B cell (primary cell): ENCODE measurements at regions not wholly inside any gene's neighbourhood (a gene's known extent, or its start where the extent isn't known, plus 50 kb on each side); places are given as distances from the start of the nearest gene placed in this dataset.
A peak's percentile ranks its signal among the peaks of the same experiment; 100 is the strongest.

Experiments used
- ATAC-seq: fragments of 200-7000 bp; cut with Tn5 transposase; one replicate; pipeline ENCODE4 v1.10.0; 2021; ENCODE audit warnings: low read depth, mild to moderate bottlenecking, moderate number of reproducible peaks, moderate library complexity
- CTCF ChIA-PET: fragments of 350-600 bp; sonication (Branson Sonifier 250); formaldehyde crosslinking; loops from one replicate; lab custom pipeline; 2021; ENCODE audit warnings: antibody characterized with exemption, inconsistent platforms; lab: Charles Lee
- POLR2A ChIA-PET: fragments of 350-600 bp; sonication (Branson Sonifier 250); formaldehyde crosslinking; loops from one replicate; lab custom pipeline; 2021; ENCODE audit warnings: antibody characterized with exemption; lab: Charles Lee
- DNase-seq: peaks from one replicate; pipeline ENCODE4 v3.0.0; 2013
- H2AFZ ChIP-seq: 2 replicates; pipeline ENCODE4 v1.6.1; 2012; ENCODE audit warnings: mild to moderate bottlenecking, low read depth, low read length; ENCODE audit not compliant: insufficient read depth, poor library complexity, severe bottlenecking
- H3K27ac ChIP-seq, 2 donors: 1 replicate in 1 of 2; 2 replicates in 1 of 2; pipeline ENCODE4 v1.5.1; 2012 to 2013; ENCODE audit warnings: low read length in 2 of 2, mild to moderate bottlenecking in 2 of 2, moderate library complexity in 1 of 2
- H3K27me3 ChIP-seq, 4 experiments: fragments of 200-600 bp in 1 of 4; sonication (generic) in 1 of 4; replicated peaks in 1 of 4; 1 replicate in 2 of 4; 2 replicates in 2 of 4; pipeline versions ENCODE4 v1.6.1 to v1.7.0; 2013 to 2016; ENCODE audit warnings: low read length in 3 of 4, mild to moderate bottlenecking in 2 of 4, mixed read lengths in 1 of 4, moderate library complexity in 1 of 4; ENCODE audit not compliant: insufficient read depth in 4 of 4, control insufficient read depth in 3 of 4; ENCODE audit errors: control extremely low read depth in 1 of 4
- H3K36me3 ChIP-seq, 2 experiments: replicated peaks in 1 of 2; 1 replicate in 1 of 2; 2 replicates in 1 of 2; pipeline versions ENCODE4 v1.6.1 to v1.7.1; 2013; ENCODE audit warnings: low read length in 1 of 2; ENCODE audit not compliant: insufficient read depth in 2 of 2, control insufficient read depth in 1 of 2; ENCODE audit errors: control extremely low read depth in 1 of 2, extremely low read depth in 1 of 2
- H3K4me1 ChIP-seq, 2 donors: fragments of 200-600 bp in 1 of 2; sonication (generic) in 1 of 2; 1 replicate in 1 of 2; 2 replicates in 1 of 2; pipeline versions ENCODE4 v1.5.1 to v1.6.1; 2013 to 2017; ENCODE audit warnings: low read length in 2 of 2; ENCODE audit not compliant: control insufficient read depth in 2 of 2, insufficient read depth in 2 of 2
- H3K4me2 ChIP-seq: replicated peaks from 2 replicates; pipeline ENCODE3; 2012; ENCODE audit warnings: mild to moderate bottlenecking, low read depth, low read length; ENCODE audit not compliant: poor library complexity, severe bottlenecking
- H3K4me3 ChIP-seq, 5 experiments: fragments of 200-600 bp in 1 of 5; sonication (generic) in 1 of 5; 1 replicate in 3 of 5; 2 replicates in 2 of 5; pipeline versions ENCODE4 v1.5.1 to v1.7.0; 2011 to 2016; ENCODE audit warnings: low read length in 4 of 5, mild to moderate bottlenecking in 4 of 5, low read depth in 2 of 5, control low read depth in 1 of 5, moderate library complexity in 1 of 5; ENCODE audit not compliant: insufficient read depth in 1 of 5; ENCODE audit errors: control extremely low read depth in 1 of 5, extremely low read depth in 1 of 5
- H3K79me2 ChIP-seq: fragments of 200-600 bp; sonication (generic); one replicate; pipeline ENCODE4 v1.6.0; 2016; ENCODE audit warnings: low read length; ENCODE audit not compliant: control insufficient read depth, insufficient read depth
- H3K9ac ChIP-seq: fragments of 200-600 bp; sonication (generic); 2 replicates; pipeline ENCODE4 v1.6.1; 2017; ENCODE audit warnings: mild to moderate bottlenecking, low read length, moderate library complexity
- H3K9me3 ChIP-seq, 3 donors: one replicate each; pipeline versions ENCODE4 v1.6.1 to v1.7.1; 2013; ENCODE audit warnings: low read length in 2 of 3; ENCODE audit not compliant: control insufficient read depth in 2 of 3, insufficient read depth in 1 of 3; ENCODE audit errors: control extremely low read depth in 1 of 3
- H4K20me1 ChIP-seq: 2 replicates; pipeline ENCODE4 v1.6.0; 2012; ENCODE audit warnings: mild to moderate bottlenecking, low read length; ENCODE audit not compliant: insufficient read depth, control insufficient read depth, poor library complexity, severe bottlenecking
- H3K27ac Mint-ChIP-seq: one replicate; pipeline ENCODE4 v1.8.0; 2021; ENCODE audit warnings: mixed read lengths
- H3K27me3 Mint-ChIP-seq: one replicate; pipeline ENCODE4 v1.8.0; 2021; ENCODE audit warnings: mixed read lengths
- H3K4me1 Mint-ChIP-seq: one replicate; pipeline ENCODE4 v1.8.0; 2021; ENCODE audit warnings: mixed read lengths
- H3K4me3 Mint-ChIP-seq: one replicate; pipeline ENCODE4 v1.8.0; 2021; ENCODE audit warnings: mixed read lengths
- H3K9me3 Mint-ChIP-seq: one replicate; pipeline ENCODE4 v1.8.0; 2022; ENCODE audit warnings: mixed read lengths; ENCODE audit not compliant: insufficient read depth
- EZH2 ChIP-seq: IDR thresholded peaks from 2 replicates; pipeline ENCODE4 v1.6.1; 2012; ENCODE audit warnings: borderline replicate concordance, low read depth, mild to moderate bottlenecking, moderate library complexity, low read length; ENCODE audit not compliant: insufficient read depth, poor library complexity, severe bottlenecking
- WGBS: methylation state at CpG from one replicate; pipeline ENCODE4 v1.1.5; 2013; ENCODE audit warnings: missing lambda C conversion rate; ENCODE audit not compliant: insufficient coverage; 5-methylcytosine and 5-hydroxymethylcytosine counted together
- intact Hi-C: fragments of 100-400 bp; cut with micrococcal nuclease; formaldehyde crosslinking; loops from one replicate; pipeline ENCODE4 v1.10.0; 2022
- TF ChIP-seq, protein P1 (sequence below): fragments of 200-600 bp; IDR thresholded peaks from one replicate; pipeline ENCODE4 v1.8.0; 2022; ENCODE audit warnings: antibody characterized with exemption, mild to moderate bottlenecking

DNA sequence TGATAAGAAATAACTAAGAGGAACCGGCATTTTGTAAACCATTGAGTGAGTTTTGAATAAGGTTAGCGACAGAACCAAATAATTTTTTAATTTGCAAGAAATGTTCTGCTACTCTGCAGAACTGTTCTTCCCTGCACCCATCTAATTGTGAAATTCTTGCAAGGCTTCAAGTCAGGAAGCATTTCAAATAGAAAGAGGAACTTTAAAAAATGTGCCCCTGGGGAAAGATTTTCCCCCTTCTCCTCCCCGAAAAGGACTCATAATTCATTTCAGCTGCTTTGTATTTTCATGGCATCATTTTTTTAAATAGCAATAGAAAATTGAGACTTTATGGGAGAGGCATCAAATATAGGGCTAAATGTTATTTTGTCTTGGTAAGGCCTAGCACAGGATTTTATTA lies 180.9 kb upstream of the ANKRD55 start:
- no peak for ATAC-seq
- Histone ChIP-seq H3K27me3 (no peaks in the 10 kb centered on the region), H2AFZ (no peak overlapping the region), H3K36me3 (no peaks in the 10 kb centered on the region), H4K20me1 (no peaks in the 10 kb centered on the region), H3K9me3 (peaks cover 2 to 4% (median 3%) of the 10 kb centered on the region in 3 donors), H3K4me2 (peak overlapping the region; percentile 71), H3K4me1 (peaks cover 61 to 63% of the 10 kb centered on the region in 2 donors), H3K4me3 (peak overlapping the region in 2 of 5 experiments; percentile 23 to 27), H3K79me2 (peaks cover 7% of the 10 kb centered on the region), H3K9ac (peak overlapping the region; percentile 16), H3K27ac (peak overlapping the region; percentile 95 to 98)
- POLR2A ChIA-PET = interaction anchor here (0.9 to 1.3 kb wide), 2 partner anchors 15 to 273 kb away, joined by 4 read pairs; no protein-coding TSS in a partner anchor
- peaks cover 6% of the 10 kb centered on the region for H3K9me3 Mint-ChIP-seq
- no peak for TF ChIP-seq EZH2
- TF ChIP-seq, protein P1, sequence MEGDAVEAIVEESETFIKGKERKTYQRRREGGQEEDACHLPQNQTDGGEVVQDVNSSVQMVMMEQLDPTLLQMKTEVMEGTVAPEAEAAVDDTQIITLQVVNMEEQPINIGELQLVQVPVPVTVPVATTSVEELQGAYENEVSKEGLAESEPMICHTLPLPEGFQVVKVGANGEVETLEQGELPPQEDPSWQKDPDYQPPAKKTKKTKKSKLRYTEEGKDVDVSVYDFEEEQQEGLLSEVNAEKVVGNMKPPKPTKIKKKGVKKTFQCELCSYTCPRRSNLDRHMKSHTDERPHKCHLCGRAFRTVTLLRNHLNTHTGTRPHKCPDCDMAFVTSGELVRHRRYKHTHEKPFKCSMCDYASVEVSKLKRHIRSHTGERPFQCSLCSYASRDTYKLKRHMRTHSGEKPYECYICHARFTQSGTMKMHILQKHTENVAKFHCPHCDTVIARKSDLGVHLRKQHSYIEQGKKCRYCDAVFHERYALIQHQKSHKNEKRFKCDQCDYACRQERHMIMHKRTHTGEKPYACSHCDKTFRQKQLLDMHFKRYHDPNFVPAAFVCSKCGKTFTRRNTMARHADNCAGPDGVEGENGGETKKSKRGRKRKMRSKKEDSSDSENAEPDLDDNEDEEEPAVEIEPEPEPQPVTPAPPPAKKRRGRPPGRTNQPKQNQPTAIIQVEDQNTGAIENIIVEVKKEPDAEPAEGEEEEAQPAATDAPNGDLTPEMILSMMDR = no peak
- DNase-seq = peak; percentile 66
- intact Hi-C loops = loop anchor here (2.0 to 5.0 kb wide), 6 partner anchors 87 to 759 kb away; no protein-coding TSS in a partner anchor
- peak overlapping the region; percentile 64 for H3K27ac Mint-ChIP-seq
- H3K4me3 Mint-ChIP-seq = peak overlapping the region; percentile 65
- no CpG with 5 or more reads among the region's 3 CpGs for WGBS
- no peaks in the 10 kb centered on the region for H3K27me3 Mint-ChIP-seq
- peaks cover 68% of the 10 kb centered on the region for H3K4me1 Mint-ChIP-seq
- CTCF ChIA-PET = interaction anchor here (0.6 to 4.9 kb wide), 6 partner anchors 97 to 425 kb away, joined by 3 to 25 read pairs (median 3); no protein-coding TSS in a partner anchor

DNA sequence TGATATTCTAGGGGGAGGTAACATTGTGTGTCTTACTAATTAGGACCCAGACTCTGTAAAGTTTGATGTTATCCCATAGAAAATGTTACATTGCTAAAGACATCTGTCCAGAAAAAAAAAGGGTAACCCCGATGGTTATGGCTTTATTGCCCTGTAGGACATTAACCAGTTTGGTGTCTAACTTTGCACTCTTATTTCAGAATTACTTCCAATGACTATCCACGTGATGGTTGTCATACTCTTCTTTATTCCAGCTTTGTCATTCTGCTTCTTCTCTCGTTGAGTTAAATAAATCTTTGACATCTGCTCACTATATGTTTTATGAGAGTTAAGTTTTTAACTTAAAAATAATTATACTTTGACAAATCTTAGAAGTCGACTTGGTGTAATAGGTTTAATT lies 180.4 kb upstream of the ANKRD55 start:
- H3K9ac ChIP-seq = no peak overlapping the region
- H4K20me1 ChIP-seq = no peaks in the 10 kb centered on the region
- Mint-ChIP-seq H3K9me3 (peaks cover 3% of the 10 kb centered on the region), H3K27me3 (no peaks in the 10 kb centered on the region), H3K4me1 (peaks cover 66% of the 10 kb centered on the region), H3K4me3 (peak overlapping the region; percentile 65), H3K27ac (peak overlapping the region; percentile 94)
- 60% methylated on average over 1 of the region's 4 CpGs for WGBS
- H3K4me2 ChIP-seq = peak overlapping the region; percentile 71
- ChIA-PET CTCF (interaction anchor here (1.5 to 4.9 kb wide), 2 partner anchors 257 to 425 kb away, joined by 3 to 25 read pairs; no protein-coding TSS in a partner anchor), POLR2A (interaction anchor here (0.5 kb wide), 1 partner anchor 86 kb away, joined by 3 read pairs; no protein-coding TSS in a partner anchor)
- H3K4me3 ChIP-seq = peak overlapping the region in 2 of 5 experiments; percentile 23 to 27
- H3K27ac ChIP-seq = peak overlapping the region; percentile 95 to 98
- no peak for ATAC-seq
- H3K9me3 ChIP-seq = no peaks in the 10 kb centered on the region
- no peaks in the 10 kb centered on the region for H3K27me3 ChIP-seq
- no peaks in the 10 kb centered on the region for H3K36me3 ChIP-seq
- DNase-seq = no peak
- H3K79me2 ChIP-seq = peaks cover 7% of the 10 kb centered on the region
- peaks cover 59 to 63% of the 10 kb centered on the region in 2 donors for H3K4me1 ChIP-seq
- TF ChIP-seq, protein P1 = no peak
- TF ChIP-seq EZH2 = no peak
- intact Hi-C loops = loop anchor here (2.0 to 5.0 kb wide), 3 partner anchors 69 to 324 kb away; no protein-coding TSS in a partner anchor
- H2AFZ ChIP-seq = no peak overlapping the region
